ENCODE measurements at regions not wholly inside any gene's neighbourhood (a gene's known extent, or its start where the extent isn't known, plus 50 kb on each side); places are given as distances from the start of the nearest gene placed in this dataset.

GRCh38 chr2:142786918-142787702, 90.4 kb upstream of the KYNU start:
- TF ChIP-seq EZH2 (IDR thresholded peaks at IDR 0.05; ENCODE audit: borderline replicate concordance, low read depth, low read length, severe bottlenecking), result no peak
- no peak for TF ChIP-seq CTCF (IDR thresholded peaks at IDR 0.05; ENCODE audit: extremely low read depth in 1 of 2, insufficient read depth in 1 of 2, low read depth in 1 of 2, low read length in 2 of 2)
- TF ChIP-seq POLR2A (IDR thresholded peaks at IDR 0.05; ENCODE audit: low read depth, low read length), result no peak
- TF ChIP-seq, protein P1, sequence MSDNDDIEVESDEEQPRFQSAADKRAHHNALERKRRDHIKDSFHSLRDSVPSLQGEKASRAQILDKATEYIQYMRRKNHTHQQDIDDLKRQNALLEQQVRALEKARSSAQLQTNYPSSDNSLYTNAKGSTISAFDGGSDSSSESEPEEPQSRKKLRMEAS (IDR thresholded peaks at IDR 0.05; ENCODE audit: insufficient read depth, insufficient read length), result no peak
- TF ChIP-seq POLR2AphosphoS5 (IDR thresholded peaks at IDR 0.05; ENCODE audit: insufficient read depth, low read depth, low read length), result no peak
- no peak for TF ChIP-seq MYC (IDR thresholded peaks at IDR 0.05; ENCODE audit: low read depth, low read length)
- no peak for TF ChIP-seq JUN (IDR thresholded peaks at IDR 0.05; ENCODE audit: borderline replicate concordance, insufficient read depth, insufficient read length, low read depth)

Data from endothelial cell of umbilical vein (primary cell).